SK-N-MC (cell line): ENCODE measurements at regions not wholly inside any gene's neighbourhood (a gene's known extent, or its start where the extent isn't known, plus 50 kb on each side); places are given as distances from the start of the nearest gene placed in this dataset.

Experiments used
- EZH2 ChIP-seq: fragments of 200-600 bp; sonication (generic); IDR thresholded peaks from one replicate; pipeline ENCODE4 v1.6.1; 2017; ENCODE audit warnings: antibody characterized with exemption
- POLR2AphosphoS5 ChIP-seq: IDR thresholded peaks from 2 replicates; pipeline ENCODE4 v1.6.1; 2012; ENCODE audit warnings: mild to moderate bottlenecking, low read depth, low read length, borderline replicate concordance

- TF ChIP-seq EZH2 (no peak), POLR2AphosphoS5 (no peak)
Observed at GRCh38 chr10:71069909-71070666, 142.3 kb upstream of the UNC5B start.
